ENCODE measurements at regions not wholly inside any gene's neighbourhood (a gene's known extent, or its start where the extent isn't known, plus 50 kb on each side); places are given as distances from the start of the nearest gene placed in this dataset.
A peak's percentile ranks its signal among the peaks of the same experiment; 100 is the strongest.

- Histone ChIP-seq H3K27me3 (ENCODE audit: control insufficient read depth, insufficient read depth, low read length) (peaks cover 13% of the 10 kb centered on the region; the same call in 1 of the 2 replicates), H3K9ac (ENCODE audit: low read length) (no peak overlapping the region), H3K9me3 (ENCODE audit: control insufficient read depth, insufficient read depth, low read depth, low read length) (no peaks in the 10 kb centered on the region; the same call in 1 of the 2 replicates), H3K36me3 (ENCODE audit: control insufficient read depth, insufficient read depth, low read length) (no peaks in the 10 kb centered on the region), H3K27ac (ENCODE audit: low read depth, low read length) (no peak overlapping the region), H3K4me3 (ENCODE audit: low read depth, low read length) (no peak overlapping the region), H3K4me1 (ENCODE audit: control insufficient read depth, insufficient read depth, low read length) (no peaks in the 10 kb centered on the region)
Measured at GRCh38 chr17:73887739-73888138, 243.5 kb upstream of the SDK2 start.

DNA sequence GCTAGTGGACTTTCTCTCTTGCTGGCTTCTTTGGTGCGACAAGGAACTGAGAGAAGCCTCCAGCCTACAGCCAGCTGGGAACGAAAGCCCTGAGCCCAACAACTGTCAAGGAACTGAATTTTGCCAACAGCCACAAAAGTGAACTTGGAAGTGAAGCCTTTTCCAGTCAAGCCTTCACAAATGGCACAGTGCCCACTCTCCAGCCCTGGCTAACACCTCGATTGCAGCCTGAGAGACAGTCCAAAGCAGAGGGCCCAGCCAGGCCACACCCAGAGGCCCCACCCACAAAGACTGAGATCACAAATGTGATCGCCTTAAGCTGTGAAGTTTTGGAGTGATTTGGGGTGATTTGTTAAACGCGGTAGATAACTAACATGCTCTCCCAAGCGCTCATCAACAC is 244.6 kb upstream of the SDK2 start:
- Histone ChIP-seq H3K27me3 (ENCODE audit: control insufficient read depth, insufficient read depth, low read length) (peaks cover 19% of the 10 kb centered on the region; the same call in 1 of the 2 replicates), H3K9me3 (ENCODE audit: control insufficient read depth, insufficient read depth, low read depth, low read length) (no peaks in the 10 kb centered on the region; the same call in 1 of the 2 replicates), H3K36me3 (ENCODE audit: control insufficient read depth, insufficient read depth, low read length) (no peaks in the 10 kb centered on the region), H3K4me1 (ENCODE audit: control insufficient read depth, insufficient read depth, low read length) (no peaks in the 10 kb centered on the region), H3K9ac (ENCODE audit: low read length) (no peak overlapping the region), H3K27ac (ENCODE audit: low read depth, low read length) (no peak overlapping the region), H3K4me3 (ENCODE audit: low read depth, low read length) (no peak overlapping the region)

DNA sequence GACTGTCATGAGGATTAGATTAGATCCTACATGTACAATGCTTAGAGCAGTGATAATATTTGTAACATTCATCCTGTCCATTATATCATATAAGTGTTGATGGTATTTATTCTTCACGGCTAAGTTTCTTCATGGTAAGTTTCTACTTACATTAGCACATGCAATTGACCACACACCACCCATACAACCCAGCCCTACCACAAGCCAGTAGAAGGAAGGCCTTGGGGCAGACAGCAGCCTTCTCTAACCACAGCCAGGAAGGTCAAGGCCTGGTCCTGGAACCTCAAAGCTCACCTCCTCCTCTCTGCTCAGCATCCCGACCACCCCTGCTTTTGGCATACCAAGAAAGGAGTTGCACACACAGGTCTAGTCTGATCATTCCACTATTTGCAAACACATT is 245.2 kb upstream of the SDK2 start:
- no peak overlapping the region for H3K27ac ChIP-seq (ENCODE audit: low read depth, low read length)
- no peaks in the 10 kb centered on the region for H3K4me1 ChIP-seq (ENCODE audit: control insufficient read depth, insufficient read depth, low read length)
- H3K4me3 ChIP-seq (ENCODE audit: low read depth, low read length): no peak overlapping the region
- H3K9ac ChIP-seq (ENCODE audit: low read length): no peak overlapping the region
- no peaks in the 10 kb centered on the region; the same call in 1 of the 2 replicates for H3K9me3 ChIP-seq (ENCODE audit: control insufficient read depth, insufficient read depth, low read depth, low read length)
- no peaks in the 10 kb centered on the region for H3K36me3 ChIP-seq (ENCODE audit: control insufficient read depth, insufficient read depth, low read length)
- peaks cover 18% of the 10 kb centered on the region for H3K27me3 ChIP-seq (ENCODE audit: control insufficient read depth, insufficient read depth, low read length)

DNA sequence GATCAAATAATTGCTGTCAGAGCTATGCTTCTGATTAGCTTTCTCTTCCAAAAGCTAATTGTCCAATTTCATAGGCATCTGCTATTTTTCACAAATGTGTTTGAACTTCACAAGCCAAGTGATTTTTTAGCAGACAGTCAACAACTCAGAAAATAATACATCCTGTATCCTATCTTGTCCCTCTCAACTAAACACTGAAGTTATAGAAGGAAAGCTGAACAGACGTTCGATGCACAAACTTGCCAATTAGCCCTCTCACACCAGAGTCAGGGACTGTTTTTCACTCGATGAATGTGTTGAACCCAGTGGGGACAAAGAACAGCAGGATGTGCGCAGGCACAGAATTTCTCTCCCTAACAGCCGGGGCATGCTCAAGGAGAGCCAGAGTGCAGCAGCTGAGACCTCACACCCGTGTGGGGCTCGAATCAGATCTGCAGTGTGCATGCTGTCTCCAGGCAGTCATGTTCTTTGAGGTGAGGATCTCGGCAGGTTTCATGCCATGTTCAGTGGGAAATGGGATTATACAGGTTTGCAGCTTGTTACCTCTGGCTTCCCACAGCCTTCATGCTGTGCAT is 246.7 kb upstream of the SDK2 start:
- peaks cover 24% of the 10 kb centered on the region for H3K27me3 ChIP-seq (ENCODE audit: control insufficient read depth, insufficient read depth, low read length)
- no peaks in the 10 kb centered on the region; the same call in 1 of the 2 replicates for H3K9me3 ChIP-seq (ENCODE audit: control insufficient read depth, insufficient read depth, low read depth, low read length)
- no peaks in the 10 kb centered on the region for H3K4me1 ChIP-seq (ENCODE audit: control insufficient read depth, insufficient read depth, low read length)
- H3K27ac ChIP-seq (ENCODE audit: low read depth, low read length): no peak overlapping the region
- no peaks in the 10 kb centered on the region for H3K36me3 ChIP-seq (ENCODE audit: control insufficient read depth, insufficient read depth, low read length)
- no peak overlapping the region for H3K4me3 ChIP-seq (ENCODE audit: low read depth, low read length)
- H3K9ac ChIP-seq (ENCODE audit: low read length): no peak overlapping the region

DNA sequence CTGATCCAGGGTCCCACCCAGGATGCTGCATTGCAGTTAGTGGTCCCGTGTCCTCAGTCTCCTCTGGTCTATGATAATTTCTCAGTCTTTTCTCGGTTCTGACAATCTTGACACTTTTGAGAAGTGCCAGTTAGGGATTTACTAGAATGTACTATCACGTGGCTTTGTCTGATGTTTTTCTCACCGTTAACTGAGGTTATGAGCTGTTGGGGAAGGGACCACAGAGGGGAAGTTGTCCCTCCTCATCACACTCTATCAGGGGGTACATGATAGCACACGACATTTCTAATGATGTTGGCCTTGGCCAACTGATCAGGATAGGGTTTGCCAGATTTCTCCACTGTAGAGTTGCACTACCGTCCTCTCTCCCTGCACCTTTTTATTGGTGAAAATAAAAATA is 250.9 kb upstream of the SDK2 start:
- no peaks in the 10 kb centered on the region; the same call in 1 of the 2 replicates for H3K9me3 ChIP-seq (ENCODE audit: control insufficient read depth, insufficient read depth, low read depth, low read length)
- no peaks in the 10 kb centered on the region for H3K36me3 ChIP-seq (ENCODE audit: control insufficient read depth, insufficient read depth, low read length)
- H3K27me3 ChIP-seq (ENCODE audit: control insufficient read depth, insufficient read depth, low read length): peaks cover 66% of the 10 kb centered on the region
- no peaks in the 10 kb centered on the region for H3K4me1 ChIP-seq (ENCODE audit: control insufficient read depth, insufficient read depth, low read length)
- H3K9ac ChIP-seq (ENCODE audit: low read length): no peak overlapping the region
- no peak overlapping the region for H3K4me3 ChIP-seq (ENCODE audit: low read depth, low read length)
- H3K27ac ChIP-seq (ENCODE audit: low read depth, low read length): no peak overlapping the region

- Histone ChIP-seq H3K4me1 (ENCODE audit: control insufficient read depth, insufficient read depth, low read length) (peaks cover 7% of the 10 kb centered on the region; the same call in 1 of the 2 replicates), H3K27me3 (ENCODE audit: control insufficient read depth, insufficient read depth, low read length) (peaks cover 84% of the 10 kb centered on the region), H3K36me3 (ENCODE audit: control insufficient read depth, insufficient read depth, low read length) (no peaks in the 10 kb centered on the region), H3K4me3 (ENCODE audit: low read depth, low read length) (no peak overlapping the region), H3K9ac (ENCODE audit: low read length) (no peak overlapping the region), H3K27ac (ENCODE audit: low read depth, low read length) (no peak overlapping the region), H3K9me3 (ENCODE audit: control insufficient read depth, insufficient read depth, low read depth, low read length) (no peaks in the 10 kb centered on the region; the same call in 1 of the 2 replicates)
Measured at GRCh38 chr17:73896966-73897365, 252.7 kb upstream of the SDK2 start.

GRCh38 chr17:73899839-73900238 is 255.6 kb upstream of the SDK2 start:
- no peak overlapping the region for H3K27ac ChIP-seq (ENCODE audit: low read depth, low read length)

DNA sequence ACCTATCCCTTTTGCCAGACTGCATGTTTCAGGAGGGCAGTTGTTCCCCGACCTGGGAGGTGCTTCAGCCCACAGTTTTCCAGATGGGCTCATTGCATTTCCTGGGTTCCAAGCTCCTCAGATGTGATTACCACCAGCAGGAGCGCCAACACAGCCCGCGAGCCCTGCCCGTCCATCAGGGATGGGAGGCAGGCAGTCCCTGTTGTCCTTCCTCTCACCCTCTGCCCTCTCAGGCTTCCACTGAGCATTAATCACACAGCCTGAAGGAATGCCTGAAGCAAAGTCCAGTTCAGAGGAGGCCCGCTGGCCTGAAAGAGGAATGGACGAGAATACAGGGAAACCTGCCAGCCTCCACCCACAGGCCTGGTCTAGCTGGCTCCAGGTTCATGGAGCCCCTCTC is 256.3 kb upstream of the SDK2 start:
- Histone ChIP-seq H3K9me3 (ENCODE audit: control insufficient read depth, insufficient read depth, low read depth, low read length) (no peaks in the 10 kb centered on the region), H3K4me3 (ENCODE audit: low read depth, low read length) (no peak overlapping the region), H3K9ac (ENCODE audit: low read length) (no peak overlapping the region), H3K36me3 (ENCODE audit: control insufficient read depth, insufficient read depth, low read length) (no peaks in the 10 kb centered on the region), H3K27ac (ENCODE audit: low read depth, low read length) (no peak overlapping the region), H3K27me3 (ENCODE audit: control insufficient read depth, insufficient read depth, low read length) (peaks cover 99% of the 10 kb centered on the region), H3K4me1 (ENCODE audit: control insufficient read depth, insufficient read depth, low read length) (peaks cover 22% of the 10 kb centered on the region)

More at GRCh38 chr17:73899839-73900238, 255.6 kb upstream of the SDK2 start:
- peaks cover 22% of the 10 kb centered on the region for H3K4me1 ChIP-seq (ENCODE audit: control insufficient read depth, insufficient read depth, low read length)
- H3K36me3 ChIP-seq (ENCODE audit: control insufficient read depth, insufficient read depth, low read length): no peaks in the 10 kb centered on the region
- H3K27me3 ChIP-seq (ENCODE audit: control insufficient read depth, insufficient read depth, low read length): peaks cover 98% of the 10 kb centered on the region
- no peak overlapping the region for H3K9ac ChIP-seq (ENCODE audit: low read length)
- H3K4me3 ChIP-seq (ENCODE audit: low read depth, low read length): no peak overlapping the region
- no peaks in the 10 kb centered on the region for H3K9me3 ChIP-seq (ENCODE audit: control insufficient read depth, insufficient read depth, low read depth, low read length)

- Histone ChIP-seq H3K9ac (ENCODE audit: low read length) (no peak overlapping the region), H3K27ac (ENCODE audit: low read depth, low read length) (no peak overlapping the region), H3K4me3 (ENCODE audit: low read depth, low read length) (peak overlapping the region; percentile 52), H3K4me1 (ENCODE audit: control insufficient read depth, insufficient read depth, low read length) (peaks cover 22% of the 10 kb centered on the region), H3K9me3 (ENCODE audit: control insufficient read depth, insufficient read depth, low read depth, low read length) (no peaks in the 10 kb centered on the region), H3K27me3 (ENCODE audit: control insufficient read depth, insufficient read depth, low read length) (peaks cover 99% of the 10 kb centered on the region), H3K36me3 (ENCODE audit: control insufficient read depth, insufficient read depth, low read length) (no peaks in the 10 kb centered on the region)
Measured at GRCh38 chr17:73901249-73901648, 257.0 kb upstream of the SDK2 start.

DNA sequence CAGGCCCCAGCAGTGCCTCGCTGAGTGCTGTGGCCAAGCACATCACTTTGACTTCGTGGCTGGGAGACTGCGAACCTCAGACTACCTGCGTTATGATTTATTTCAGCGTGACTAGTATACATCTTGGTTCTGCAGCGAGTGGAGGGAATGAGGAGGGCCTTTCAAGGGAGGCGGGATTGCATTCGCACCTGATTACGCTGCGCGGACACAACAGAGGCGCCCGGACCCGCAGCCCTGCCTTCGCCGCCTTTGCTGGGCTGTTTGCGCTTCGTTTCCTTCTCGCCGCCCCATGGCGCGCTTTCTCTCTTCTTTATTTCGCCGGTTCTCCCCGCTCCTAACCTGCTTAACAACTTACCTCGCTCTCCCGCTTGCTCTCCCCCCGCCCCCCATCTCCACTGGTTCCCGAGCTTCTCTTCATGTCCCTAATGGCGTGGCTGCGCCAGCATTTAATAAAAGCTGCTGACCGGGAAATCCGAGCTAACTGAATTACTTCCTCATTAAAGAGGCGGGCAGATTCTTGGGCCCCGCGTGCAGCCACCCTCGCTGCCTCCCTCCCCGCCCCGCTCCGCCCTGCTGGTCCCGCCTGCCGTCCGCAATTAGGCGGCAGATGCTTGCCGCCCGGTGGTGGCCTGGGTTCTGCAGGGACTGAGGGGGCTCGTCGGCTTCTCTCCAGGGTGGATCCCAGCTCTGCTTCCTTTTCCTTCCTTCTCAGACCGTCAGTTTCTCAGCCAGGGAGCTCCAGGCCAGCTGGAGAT is 257.6 kb upstream of the SDK2 start:
- peaks cover 22% of the 10 kb centered on the region for H3K4me1 ChIP-seq (ENCODE audit: control insufficient read depth, insufficient read depth, low read length)
- no peaks in the 10 kb centered on the region for H3K36me3 ChIP-seq (ENCODE audit: control insufficient read depth, insufficient read depth, low read length)
- H3K4me3 ChIP-seq (ENCODE audit: low read depth, low read length): peak overlapping the region; percentile 52
- H3K9ac ChIP-seq (ENCODE audit: low read length): no peak overlapping the region
- H3K27me3 ChIP-seq (ENCODE audit: control insufficient read depth, insufficient read depth, low read length): peaks cover 99% of the 10 kb centered on the region
- H3K27ac ChIP-seq (ENCODE audit: low read depth, low read length): no peak overlapping the region
- no peaks in the 10 kb centered on the region for H3K9me3 ChIP-seq (ENCODE audit: control insufficient read depth, insufficient read depth, low read depth, low read length)

DNA sequence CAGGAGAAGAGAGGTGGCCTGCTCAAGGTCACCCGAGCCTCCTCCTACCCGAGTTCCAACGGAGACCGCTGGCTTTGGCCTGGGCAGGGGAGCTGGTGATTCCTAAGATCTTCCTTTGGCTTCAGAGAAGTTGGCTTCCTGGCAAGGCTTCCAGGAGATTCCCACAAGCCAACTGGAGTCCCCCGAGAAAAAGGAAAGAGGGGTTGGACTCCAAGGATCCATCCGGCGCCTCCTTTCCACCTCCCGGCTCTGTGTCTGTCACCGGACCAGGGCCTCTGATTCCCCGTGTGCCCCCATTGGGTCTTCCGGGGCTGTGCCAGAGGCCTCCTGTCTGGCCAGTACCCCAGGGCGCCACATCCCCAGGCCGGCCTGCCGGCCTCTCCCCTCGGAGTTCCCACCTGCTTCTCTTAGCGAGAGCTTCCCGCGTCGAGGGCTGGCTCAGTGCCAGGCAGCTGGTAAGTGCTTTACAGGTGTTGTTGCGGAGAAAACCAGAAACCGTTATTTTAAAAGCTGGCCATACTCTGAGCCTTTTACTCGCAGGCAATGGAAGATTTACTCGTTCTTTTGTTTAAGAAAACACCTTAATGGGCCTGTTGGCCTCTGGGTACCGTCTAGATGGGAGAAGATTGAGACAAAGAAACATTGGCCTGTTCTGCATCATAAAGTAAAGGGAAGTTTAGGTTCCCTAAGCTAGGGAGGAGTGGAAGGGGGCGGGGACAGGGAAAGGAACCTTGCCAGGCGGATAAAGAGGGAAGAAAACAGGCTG is 258.4 kb upstream of the SDK2 start:
- H3K9ac ChIP-seq (ENCODE audit: low read length): no peak overlapping the region
- peaks cover 99% of the 10 kb centered on the region for H3K27me3 ChIP-seq (ENCODE audit: control insufficient read depth, insufficient read depth, low read length)
- no peaks in the 10 kb centered on the region for H3K36me3 ChIP-seq (ENCODE audit: control insufficient read depth, insufficient read depth, low read length)
- no peak overlapping the region for H3K27ac ChIP-seq (ENCODE audit: low read depth, low read length)
- H3K4me1 ChIP-seq (ENCODE audit: control insufficient read depth, insufficient read depth, low read length): peaks cover 22% of the 10 kb centered on the region
- H3K9me3 ChIP-seq (ENCODE audit: control insufficient read depth, insufficient read depth, low read depth, low read length): no peaks in the 10 kb centered on the region
- H3K4me3 ChIP-seq (ENCODE audit: low read depth, low read length): peak overlapping the region; percentile 52
